ENCODE measurements at regions not wholly inside any gene's neighbourhood (a gene's known extent, or its start where the extent isn't known, plus 50 kb on each side); places are given as distances from the start of the nearest gene placed in this dataset.
"Not testable (repeated sequence)": the region's sequence is repeated elsewhere in the genome, so short reads cannot be mapped to it uniquely, and the experiment has no call there.

GRCh38 chr14:105621479-105622328 lies 95.3 kb downstream of the TMEM121 start:
- not testable (repeated sequence) for DNase-seq (ENCODE audit: low spot score)

- no peak for DNase-seq (ENCODE audit: low spot score)
Observed at GRCh38 chr14:105622329-105622955, 96.1 kb downstream of the TMEM121 start.

- not testable (repeated sequence) for DNase-seq (ENCODE audit: low spot score)
Observed at GRCh38 chr14:105623178-105623577, 96.8 kb downstream of the TMEM121 start.

GRCh38 chr14:105624346-105624745 lies 98.0 kb downstream of the TMEM121 start:
- DNase-seq (ENCODE audit: low spot score) = not testable (repeated sequence)

- DNase-seq (ENCODE audit: low spot score) = not testable (repeated sequence)
Observed at GRCh38 chr14:105624749-105625434, 98.5 kb downstream of the TMEM121 start.

- not testable (repeated sequence) for DNase-seq (ENCODE audit: low spot score)
Observed at GRCh38 chr14:105625448-105625847, 99.1 kb downstream of the TMEM121 start.

GRCh38 chr14:105626111-105626510 lies 99.7 kb downstream of the TMEM121 start:
- not testable (repeated sequence) for DNase-seq (ENCODE audit: low spot score)

- DNase-seq (ENCODE audit: low spot score) = not testable (repeated sequence)
Observed at GRCh38 chr14:105626651-105627050, 100.3 kb downstream of the TMEM121 start.

- DNase-seq (ENCODE audit: low spot score) = not testable (repeated sequence)
Observed at GRCh38 chr14:105627287-105627686, 100.9 kb downstream of the TMEM121 start.

- no peak for DNase-seq (ENCODE audit: low spot score)
Observed at GRCh38 chr14:105627701-105628100, 101.3 kb downstream of the TMEM121 start.

GRCh38 chr14:105628126-105628525 lies 101.7 kb downstream of the TMEM121 start:
- not testable (repeated sequence) for DNase-seq (ENCODE audit: low spot score)

- not testable (repeated sequence) for DNase-seq (ENCODE audit: low spot score)
Observed at GRCh38 chr14:105628531-105629067, 102.2 kb downstream of the TMEM121 start.

GRCh38 chr14:105629091-105629885 lies 102.9 kb downstream of the TMEM121 start:
- DNase-seq (ENCODE audit: low spot score) = not testable (repeated sequence)

- DNase-seq (ENCODE audit: low spot score) = no peak
Observed at GRCh38 chr14:105629886-105630215, 103.5 kb downstream of the TMEM121 start.

GRCh38 chr14:105630293-105630934 lies 104.0 kb downstream of the TMEM121 start:
- DNase-seq (ENCODE audit: low spot score) = not testable (repeated sequence)

- not testable (repeated sequence) for DNase-seq (ENCODE audit: low spot score)
Observed at GRCh38 chr14:105630935-105631779, 104.8 kb downstream of the TMEM121 start.

GRCh38 chr14:105632010-105632409 lies 105.6 kb downstream of the TMEM121 start:
- DNase-seq (ENCODE audit: low spot score) = no peak

GRCh38 chr14:105633596-105633995 lies 107.2 kb downstream of the TMEM121 start:
- not testable (repeated sequence) for DNase-seq (ENCODE audit: low spot score)

GRCh38 chr14:105635560-105635959 lies 109.2 kb downstream of the TMEM121 start:
- DNase-seq (ENCODE audit: low spot score) = no peak

- DNase-seq (ENCODE audit: low spot score) = not testable (repeated sequence)
Observed at GRCh38 chr14:105636021-105636420, 109.6 kb downstream of the TMEM121 start.
